HepG2 (cell line): ENCODE measurements at regions not wholly inside any gene's neighbourhood (a gene's known extent, or its start where the extent isn't known, plus 50 kb on each side); places are given as distances from the start of the nearest gene placed in this dataset.
"Not testable (repeated sequence)": the region's sequence is repeated elsewhere in the genome, so short reads cannot be mapped to it uniquely, and the experiment has no call there.

ENCODE experiments used
- ATAC-seq: fragments of 200-7000 bp; cut with Tn5 transposase; 3 replicates; pipeline ENCODE4 v1.9.1; 2020; ENCODE audit warnings: mild to moderate bottlenecking, moderate library complexity
- BruUV-seq: library from RNA; stranded (reverse); fragments of 400-500 nt; replicated peaks from 2 replicates; lab custom pipeline; 2021; lab: Mats Ljungman, UMichigan
- CTCF ChIA-PET: fragments of 300-600 bp; formaldehyde crosslinking; extraction: SDS; loops from one replicate; lab custom pipeline; 2021; ENCODE audit warnings: low total read pairs, inconsistent platforms, low intra/inter-chr PET ratio; lab: Yijun Ruan, JAX
- POLR2A ChIA-PET: fragments of 350-600 bp; sonication (Branson Sonifier 250); formaldehyde crosslinking; loops from one replicate; lab custom pipeline; 2020; ENCODE audit warnings: antibody characterized with exemption, inconsistent platforms; lab: Yijun Ruan, JAX
- DNase-seq: peaks from one replicate; pipeline ENCODE4 v3.0.0-alpha.2; 2015; ENCODE audit warnings: low spot score
- FAIRE-seq: peaks from 3 replicates; lab custom pipeline; 2011; peaks lifted over from hg19 to GRCh38; lab: Jason Lieb, UNC
- H2AFZ ChIP-seq: one replicate; pipeline ENCODE4 v1.6.1; 2011; ENCODE audit warnings: low read length, inconsistent platforms
- H3K27ac ChIP-seq: fragments of 300-600 bp; 3 replicates; pipeline ENCODE4 v1.8.0; 2011; ENCODE audit warnings: mixed run types, mild to moderate bottlenecking, mixed read lengths, low read length, inconsistent platforms; ENCODE audit not compliant: insufficient read depth; ENCODE audit errors: extremely low read length
- H3K27me3 ChIP-seq, 2 experiments: fragments of 200-600 bp in 1 of 2; 2 replicates in 1 of 2; 3 replicates in 1 of 2; pipeline versions ENCODE4 v1.6.0 to v1.8.0; 2011; ENCODE audit warnings: low read length in 2 of 2, mild to moderate bottlenecking in 2 of 2, moderate library complexity in 2 of 2, inconsistent platforms in 1 of 2; ENCODE audit not compliant: insufficient read depth in 2 of 2, control insufficient read depth in 1 of 2
- H3K36me3 ChIP-seq, 2 experiments: fragments of 200-600 bp in 1 of 2; replicated peaks in 1 of 2; 2 replicates in 1 of 2; 3 replicates in 1 of 2; pipeline versions ENCODE4 v1.5.1 to v1.8.0; 2011; ENCODE audit warnings: low read length in 2 of 2, inconsistent platforms in 1 of 2; ENCODE audit not compliant: insufficient read depth in 2 of 2, control insufficient read depth in 1 of 2
- H3K4me1 ChIP-seq: 2 replicates; pipeline ENCODE4 v1.5.1; 2012; ENCODE audit warnings: low read length, inconsistent platforms; ENCODE audit not compliant: insufficient read depth
- H3K4me2 ChIP-seq: 2 replicates; pipeline ENCODE4 v1.6.0; 2011; ENCODE audit warnings: low read depth, low read length, inconsistent platforms
- H3K4me3 ChIP-seq, 3 experiments: fragments of 200-600 bp in 1 of 3; sonication (generic), shearing (Covaris generic) in 1 of 3; replicated peaks in 1 of 3; 2 replicates each; pipeline ENCODE4 v1.5.1; 2011 to 2016; ENCODE audit warnings: low read length in 3 of 3, inconsistent platforms in 2 of 3, low read depth in 2 of 3, mild to moderate bottlenecking in 2 of 3, control low read depth in 1 of 3, mixed read lengths in 1 of 3; ENCODE audit not compliant: insufficient read depth in 1 of 3
- H3K79me2 ChIP-seq: one replicate; pipeline ENCODE4 v1.6.1; 2011; ENCODE audit warnings: low read length, inconsistent platforms; ENCODE audit not compliant: insufficient read depth
- H3K9ac ChIP-seq: 2 replicates; pipeline ENCODE4 v1.6.0; 2011; ENCODE audit warnings: mild to moderate bottlenecking, low read depth, low read length, inconsistent platforms; ENCODE audit not compliant: insufficient read depth
- H3K9me3 ChIP-seq: 2 replicates; pipeline ENCODE4 v1.5.1; 2012; ENCODE audit warnings: mild to moderate bottlenecking, low read length
- H4K20me1 ChIP-seq: 2 replicates; pipeline ENCODE4 v1.6.0; 2011; ENCODE audit warnings: inconsistent platforms, mild to moderate bottlenecking, low read length, moderate library complexity; ENCODE audit not compliant: insufficient read depth
- CREB1 ChIP-seq, 2 experiments: fragments of 450-650 bp in 1 of 2; IDR thresholded peaks; 2 replicates each; pipeline ENCODE4 v1.6.1; 2016 to 2017; ENCODE audit warnings: control low read depth in 1 of 2, mild to moderate bottlenecking in 1 of 2, missing compliant biosample characterization in 1 of 2, missing genetic modification characterization in 1 of 2
- WGBS: methylation state at CpG from one replicate; pipeline ENCODE4 v1.1.6; 2017; ENCODE audit warnings: low lambda C conversion rate; 5-methylcytosine and 5-hydroxymethylcytosine counted together
- in situ Hi-C: cut with HindIII; loops from 2 replicates; pipeline ENCODE4 v1.10.0; 2017; ENCODE audit warnings: low pct_unique_long_range_greater_than_20kb; ENCODE audit not compliant: extremely low pct_ligation_motif_present
- intact Hi-C: fragments of 100-400 bp; cut with micrococcal nuclease; formaldehyde crosslinking; loops from one replicate; pipeline ENCODE4 v1.10.0; 2022; ENCODE audit not compliant: unreplicated experiment

DNA sequence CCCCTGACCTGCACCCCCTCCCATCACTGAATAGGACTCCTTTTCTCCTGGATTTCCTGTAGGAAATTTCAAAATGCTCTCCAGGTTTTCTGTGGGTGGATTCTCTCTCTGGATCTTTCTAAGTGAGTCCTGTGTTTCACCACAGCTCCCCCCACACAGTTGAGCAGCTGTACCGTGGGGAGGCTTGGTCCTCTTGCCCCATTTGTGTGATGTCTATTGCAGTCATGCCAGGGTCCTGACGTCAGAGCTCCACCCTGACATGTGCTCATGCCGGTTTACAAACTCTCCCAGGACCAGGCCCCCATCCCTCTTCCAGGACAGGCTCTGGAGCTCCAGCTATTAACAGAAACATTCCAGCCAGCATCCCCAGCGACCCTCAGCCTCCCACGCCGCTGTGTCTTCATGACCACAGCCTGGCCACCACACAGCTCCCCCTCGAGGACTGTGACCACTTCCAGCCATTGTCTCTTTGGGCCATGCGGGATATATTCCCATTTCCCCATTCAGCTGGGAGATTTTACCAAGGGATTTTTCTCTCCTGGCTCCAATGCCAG is 185.3 kb downstream of the LMLN start:
- DNase-seq; in situ Hi-C loops; H4K20me1 ChIP-seq; H3K27me3 ChIP-seq; FAIRE-seq; H3K9me3 ChIP-seq; BruUV-seq; POLR2A ChIA-PET; H3K4me3 ChIP-seq; ATAC-seq; H3K4me1 ChIP-seq; H3K79me2 ChIP-seq; H2AFZ ChIP-seq; H3K9ac ChIP-seq; H3K36me3 ChIP-seq; H3K27ac ChIP-seq; CTCF ChIA-PET; H3K4me2 ChIP-seq; TF ChIP-seq CREB1 (CRISPR knock-in tag; IDR thresholded peaks at IDR 0.05): not testable (repeated sequence)
- TF ChIP-seq CREB1 (IDR thresholded peaks at IDR 0.05), result peak; percentile 74
- WGBS, result 0% methylated on average over 3 of the region's 8 CpGs
- intact Hi-C loops, result loop anchor here (5.0 kb wide), 1 partner anchor 238 kb away; no protein-coding TSS in a partner anchor

GRCh38 chr3:198146070-198146469 is 186.1 kb downstream of the LMLN start:
- H4K20me1 ChIP-seq, H3K36me3 ChIP-seq, in situ Hi-C loops, DNase-seq, H3K27ac ChIP-seq, H3K9me3 ChIP-seq, H2AFZ ChIP-seq, POLR2A ChIA-PET, FAIRE-seq, BruUV-seq, H3K4me1 ChIP-seq, H3K9ac ChIP-seq, CTCF ChIA-PET, H3K79me2 ChIP-seq, H3K27me3 ChIP-seq, H3K4me2 ChIP-seq, H3K4me3 ChIP-seq, ATAC-seq: not testable (repeated sequence)
- WGBS, result 41% methylated on average over 3 of the region's 5 CpGs
- intact Hi-C loops, result loop anchor here (5.0 kb wide), 1 partner anchor 239 kb away; no protein-coding TSS in a partner anchor

GRCh38 chr3:198146559-198147164 is 186.6 kb downstream of the LMLN start:
- 17% methylated on average over 8 of the region's 9 CpGs for WGBS
- intact Hi-C loops, result loop anchor here (5.0 kb wide), 1 partner anchor 239 kb away; no protein-coding TSS in a partner anchor
- in situ Hi-C loops, H3K4me3 ChIP-seq, H3K79me2 ChIP-seq, H3K9me3 ChIP-seq, H2AFZ ChIP-seq, POLR2A ChIA-PET, BruUV-seq, ATAC-seq, H3K4me1 ChIP-seq, DNase-seq, H3K27ac ChIP-seq, FAIRE-seq, H3K9ac ChIP-seq, H4K20me1 ChIP-seq, CTCF ChIA-PET, H3K36me3 ChIP-seq, H3K27me3 ChIP-seq, H3K4me2 ChIP-seq: not testable (repeated sequence)

GRCh38 chr3:198147213-198147612 is 187.2 kb downstream of the LMLN start:
- H3K4me3 ChIP-seq, H3K9ac ChIP-seq, H3K27me3 ChIP-seq, H4K20me1 ChIP-seq, DNase-seq, H3K79me2 ChIP-seq, H3K4me2 ChIP-seq, FAIRE-seq, in situ Hi-C loops, H3K27ac ChIP-seq, H3K9me3 ChIP-seq, BruUV-seq, ATAC-seq, POLR2A ChIA-PET, H2AFZ ChIP-seq, H3K36me3 ChIP-seq, H3K4me1 ChIP-seq, CTCF ChIA-PET: not testable (repeated sequence)
- 0% methylated on average over 1 of the region's 3 CpGs for WGBS
- intact Hi-C loops, result loop anchor here (5.0 kb wide), 1 partner anchor 240 kb away; no protein-coding TSS in a partner anchor
